Kidney (tissue), 13 donors: ENCODE measurements at regions not wholly inside any gene's neighbourhood (a gene's known extent, or its start where the extent isn't known, plus 50 kb on each side); places are given as distances from the start of the nearest gene placed in this dataset.

Experiments
- DNase-seq, 5 donors: peaks; one replicate each; pipeline ENCODE4 v3.0.0-alpha.2; 2013 to 2020
- FAIRE-seq: peaks from 2 replicates; lab custom pipeline; 2012; peaks lifted over from hg19 to GRCh38; lab: Jason Lieb, UNC
- H3K27ac ChIP-seq, 2 donors: one replicate each; pipeline ENCODE4 v1.7.0; 2013; ENCODE audit warnings: low read depth in 2 of 2, low read length in 2 of 2, inconsistent platforms in 1 of 2
- H3K27me3 ChIP-seq: one replicate; pipeline ENCODE4 v1.7.1; 2013; ENCODE audit warnings: low read length, inconsistent platforms; ENCODE audit not compliant: control insufficient read depth, insufficient read depth
- H3K36me3 ChIP-seq, 3 donors: one replicate each; pipeline versions ENCODE4 v1.7.0 to v1.7.1; 2013; ENCODE audit warnings: low read length in 3 of 3, control low read depth in 1 of 3, inconsistent platforms in 1 of 3; ENCODE audit not compliant: insufficient read depth in 3 of 3, control insufficient read depth in 2 of 3
- H3K4me1 ChIP-seq, 3 donors: one replicate each; pipeline versions ENCODE4 v1.7.0 to v1.7.1; 2013; ENCODE audit warnings: low read length in 3 of 3, inconsistent platforms in 1 of 3, low read depth in 1 of 3; ENCODE audit not compliant: control insufficient read depth in 2 of 3, insufficient read depth in 2 of 3
- H3K4me3 ChIP-seq, 3 donors: one replicate each; pipeline versions ENCODE4 v1.7.0 to v1.8.1; 2013; ENCODE audit warnings: low read length in 3 of 3, control low read depth in 1 of 3, inconsistent platforms in 1 of 3
- H3K9ac ChIP-seq, 3 donors: one replicate each; pipeline versions ENCODE4 v1.7.0 to v1.7.1; 2013; ENCODE audit warnings: low read length in 3 of 3, control low read depth in 1 of 3, inconsistent platforms in 1 of 3
- H3K9me3 ChIP-seq, 3 donors: one replicate each; pipeline versions ENCODE4 v1.7.0 to v1.7.1; 2013; ENCODE audit warnings: low read length in 3 of 3, control low read depth in 1 of 3, inconsistent platforms in 1 of 3; ENCODE audit not compliant: control insufficient read depth in 2 of 3, insufficient read depth in 1 of 3
- CTCF ChIP-seq: IDR thresholded peaks from 3 replicates; pipeline ENCODE4 v1.5.1; 2012; ENCODE audit warnings: mild to moderate bottlenecking, moderate library complexity, borderline replicate concordance; ENCODE audit not compliant: insufficient read depth; ENCODE audit errors: extremely low read depth
- intact Hi-C: fragments of 100-400 bp; cut with DNase I; formaldehyde crosslinking; loops from one replicate; pipeline ENCODE4 v1.11.1; 2022
- donor health status: control.
- donor health status: control.
- donor health status: control.
- donor health status: control.
- donor health status: control.
- donor health status: DM: yes; HTN: yes; CAD: no.
- donor health status: Normal renal cell carcinoma (clear cell type).

DNA sequence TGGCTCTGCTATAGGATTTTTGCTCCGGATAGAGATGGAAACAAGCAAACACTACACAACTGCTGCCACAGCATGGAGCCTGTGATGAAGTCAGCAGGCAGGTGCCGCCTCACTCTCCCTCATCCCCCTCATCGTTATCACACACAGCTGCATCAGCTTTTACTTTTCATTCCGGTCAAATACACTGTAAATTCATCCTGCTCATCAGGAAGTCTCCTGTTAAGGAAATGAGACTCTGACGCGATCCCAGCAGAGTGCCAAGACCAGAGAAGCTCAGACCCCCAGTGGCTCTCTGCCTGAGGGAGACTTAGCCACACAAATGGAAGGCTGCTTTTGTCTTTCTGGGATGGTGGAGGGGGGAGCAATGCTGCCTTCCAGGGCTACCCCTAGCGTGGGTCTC lies 270.2 kb downstream of the ELAVL2 start:
- H3K27ac ChIP-seq, result no peak overlapping the region
- no peak for TF ChIP-seq CTCF
- H3K27me3 ChIP-seq, result no peaks in the 10 kb centered on the region
- no peak for DNase-seq
- H3K9ac ChIP-seq, result no peak overlapping the region
- FAIRE-seq, result no peak
- no peak overlapping the region for H3K4me3 ChIP-seq
- H3K9me3 ChIP-seq, result no peaks in the 10 kb centered on the region
- no peaks in the 10 kb centered on the region for H3K36me3 ChIP-seq
- intact Hi-C loops, result no loop called here
- no peaks in the 10 kb centered on the region for H3K4me1 ChIP-seq

DNA sequence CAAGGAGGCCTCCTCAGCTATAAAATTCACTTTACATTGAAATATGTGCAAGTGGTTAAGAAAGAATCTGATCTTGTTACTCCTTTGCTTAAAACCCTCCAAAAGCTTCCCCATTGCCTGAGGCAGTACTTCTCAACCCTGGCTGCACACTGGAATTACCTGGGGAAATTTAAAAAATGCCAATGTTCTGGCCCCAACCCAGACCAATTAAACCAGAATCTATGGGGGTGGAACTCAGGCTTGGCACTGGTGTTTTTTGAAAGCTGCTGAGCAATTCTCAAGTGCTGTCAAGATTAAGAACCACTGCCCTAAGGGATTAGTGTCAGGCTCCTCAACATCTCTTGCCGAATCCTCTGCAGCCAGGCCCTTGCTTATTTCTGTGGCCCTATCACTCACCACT lies 269.6 kb downstream of the ELAVL2 start:
- H3K4me3 ChIP-seq, result no peak overlapping the region
- no peaks in the 10 kb centered on the region for H3K9me3 ChIP-seq
- no peak for FAIRE-seq
- no peaks in the 10 kb centered on the region for H3K27me3 ChIP-seq
- no peak overlapping the region for H3K27ac ChIP-seq
- TF ChIP-seq CTCF, result no peak
- no peaks in the 10 kb centered on the region for H3K36me3 ChIP-seq
- intact Hi-C loops, result no loop called here
- no peaks in the 10 kb centered on the region for H3K4me1 ChIP-seq
- DNase-seq, result peak in 2 of 5 donors; percentile 19 to 33
- H3K9ac ChIP-seq, result no peak overlapping the region

DNA sequence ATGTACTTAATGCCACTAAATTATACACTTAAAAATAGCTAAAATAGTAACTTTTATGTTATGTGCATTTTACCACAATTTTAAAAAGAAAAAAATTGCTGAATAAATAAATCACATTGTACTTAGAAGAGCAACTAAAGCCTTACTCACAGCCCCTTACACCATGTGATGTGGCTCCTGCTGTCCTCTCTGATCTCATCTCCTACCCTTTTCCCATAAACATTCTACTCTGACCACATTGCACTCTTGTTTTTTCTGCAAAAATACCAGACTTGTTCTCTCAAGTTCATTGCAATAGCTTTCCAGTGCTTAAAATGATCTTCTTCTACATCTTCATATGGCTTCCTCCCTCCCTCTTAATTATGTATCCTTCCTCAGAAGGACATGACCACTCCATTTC lies 268.4 kb downstream of the ELAVL2 start:
- H3K36me3 ChIP-seq, result no peaks in the 10 kb centered on the region
- H3K4me1 ChIP-seq, result no peaks in the 10 kb centered on the region
- no peak overlapping the region for H3K9ac ChIP-seq
- H3K9me3 ChIP-seq, result no peaks in the 10 kb centered on the region
- H3K27me3 ChIP-seq, result no peaks in the 10 kb centered on the region
- H3K27ac ChIP-seq, result no peak overlapping the region
- FAIRE-seq (no peak), DNase-seq (no peak)
- intact Hi-C loops, result no loop called here
- no peak overlapping the region for H3K4me3 ChIP-seq
- TF ChIP-seq CTCF, result no peak

DNA sequence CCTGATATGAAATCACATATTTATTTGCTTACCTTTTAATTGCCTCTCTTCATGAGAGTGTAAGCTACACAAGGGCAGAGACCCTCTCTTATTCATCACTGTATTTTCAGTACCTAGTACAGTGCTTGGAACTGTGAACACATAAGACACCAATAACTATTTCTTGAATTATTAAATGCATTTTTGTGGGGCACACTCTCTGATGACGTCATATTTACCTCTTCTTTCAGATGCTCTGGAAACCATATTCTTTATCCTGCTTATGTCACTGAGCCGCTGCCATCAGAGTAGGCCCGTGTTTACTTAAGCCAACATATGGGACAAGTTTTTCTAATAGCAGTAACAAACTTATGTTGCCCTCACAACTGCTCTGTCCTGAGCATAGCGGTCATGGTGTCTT lies 266.5 kb downstream of the ELAVL2 start:
- DNase-seq (no peak), FAIRE-seq (no peak)
- Histone ChIP-seq H3K4me1 (no peaks in the 10 kb centered on the region), H3K9me3 (no peaks in the 10 kb centered on the region), H3K9ac (no peak overlapping the region), H3K27ac (no peak overlapping the region), H3K4me3 (no peak overlapping the region), H3K36me3 (no peaks in the 10 kb centered on the region), H3K27me3 (no peaks in the 10 kb centered on the region)
- TF ChIP-seq CTCF, result no peak
- intact Hi-C loops, result no loop called here
